ENCODE measurements at regions not wholly inside any gene's neighbourhood (a gene's known extent, or its start where the extent isn't known, plus 50 kb on each side); places are given as distances from the start of the nearest gene placed in this dataset.

DNA sequence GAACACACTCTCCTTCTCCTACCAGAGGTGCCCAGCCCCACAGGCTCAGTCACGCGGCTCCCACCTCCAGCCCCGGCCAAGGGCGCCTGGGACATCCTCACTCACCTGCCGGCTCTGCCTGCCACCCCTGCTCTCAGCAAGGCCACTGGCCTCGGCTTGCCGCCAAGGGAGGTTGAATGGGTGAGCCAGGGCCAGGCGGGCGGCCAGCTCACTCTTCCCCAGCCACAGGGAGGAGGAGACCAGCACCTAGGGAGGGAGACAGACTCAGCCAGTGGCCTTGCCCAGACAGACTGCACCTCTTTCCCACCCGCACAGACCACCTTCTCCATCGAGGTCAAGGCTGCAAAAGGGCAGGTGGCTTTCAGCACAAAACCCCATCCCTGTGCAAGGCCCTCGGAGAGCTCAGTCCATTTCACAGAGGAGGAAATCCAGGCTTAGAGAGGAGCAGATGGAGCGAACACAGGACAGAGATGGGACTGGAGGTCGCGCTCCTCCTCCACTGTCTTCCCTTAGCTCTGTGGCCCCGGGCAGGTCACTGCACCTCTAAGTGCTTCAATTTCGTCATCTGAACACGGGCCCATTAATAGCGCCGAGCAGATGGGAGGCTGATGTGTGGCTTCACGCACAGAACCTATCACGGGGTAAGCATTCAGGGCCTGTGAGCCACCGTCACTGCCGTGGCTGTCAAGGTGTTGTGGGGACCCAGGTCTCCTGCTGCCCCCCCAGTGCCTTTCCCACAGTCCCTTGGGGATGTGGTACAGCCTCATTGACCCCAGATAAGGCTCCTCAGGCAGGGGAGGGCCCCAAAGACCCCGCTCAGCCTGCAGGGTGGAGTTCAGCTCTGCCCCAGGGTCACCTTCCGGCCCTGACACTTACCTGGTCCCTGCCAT lies 56.1 kb downstream of the RMI2 start:
- TF ChIP-seq, protein P1, sequence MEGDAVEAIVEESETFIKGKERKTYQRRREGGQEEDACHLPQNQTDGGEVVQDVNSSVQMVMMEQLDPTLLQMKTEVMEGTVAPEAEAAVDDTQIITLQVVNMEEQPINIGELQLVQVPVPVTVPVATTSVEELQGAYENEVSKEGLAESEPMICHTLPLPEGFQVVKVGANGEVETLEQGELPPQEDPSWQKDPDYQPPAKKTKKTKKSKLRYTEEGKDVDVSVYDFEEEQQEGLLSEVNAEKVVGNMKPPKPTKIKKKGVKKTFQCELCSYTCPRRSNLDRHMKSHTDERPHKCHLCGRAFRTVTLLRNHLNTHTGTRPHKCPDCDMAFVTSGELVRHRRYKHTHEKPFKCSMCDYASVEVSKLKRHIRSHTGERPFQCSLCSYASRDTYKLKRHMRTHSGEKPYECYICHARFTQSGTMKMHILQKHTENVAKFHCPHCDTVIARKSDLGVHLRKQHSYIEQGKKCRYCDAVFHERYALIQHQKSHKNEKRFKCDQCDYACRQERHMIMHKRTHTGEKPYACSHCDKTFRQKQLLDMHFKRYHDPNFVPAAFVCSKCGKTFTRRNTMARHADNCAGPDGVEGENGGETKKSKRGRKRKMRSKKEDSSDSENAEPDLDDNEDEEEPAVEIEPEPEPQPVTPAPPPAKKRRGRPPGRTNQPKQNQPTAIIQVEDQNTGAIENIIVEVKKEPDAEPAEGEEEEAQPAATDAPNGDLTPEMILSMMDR (conservative IDR thresholded peaks at IDR 0.05; ENCODE audit: low read depth, low read length), result no peak
- no peak overlapping the region for H3K4me3 ChIP-seq (ENCODE audit: low read depth, low read length)
- no peak for DNase-seq (ENCODE audit: low read depth)

DNA sequence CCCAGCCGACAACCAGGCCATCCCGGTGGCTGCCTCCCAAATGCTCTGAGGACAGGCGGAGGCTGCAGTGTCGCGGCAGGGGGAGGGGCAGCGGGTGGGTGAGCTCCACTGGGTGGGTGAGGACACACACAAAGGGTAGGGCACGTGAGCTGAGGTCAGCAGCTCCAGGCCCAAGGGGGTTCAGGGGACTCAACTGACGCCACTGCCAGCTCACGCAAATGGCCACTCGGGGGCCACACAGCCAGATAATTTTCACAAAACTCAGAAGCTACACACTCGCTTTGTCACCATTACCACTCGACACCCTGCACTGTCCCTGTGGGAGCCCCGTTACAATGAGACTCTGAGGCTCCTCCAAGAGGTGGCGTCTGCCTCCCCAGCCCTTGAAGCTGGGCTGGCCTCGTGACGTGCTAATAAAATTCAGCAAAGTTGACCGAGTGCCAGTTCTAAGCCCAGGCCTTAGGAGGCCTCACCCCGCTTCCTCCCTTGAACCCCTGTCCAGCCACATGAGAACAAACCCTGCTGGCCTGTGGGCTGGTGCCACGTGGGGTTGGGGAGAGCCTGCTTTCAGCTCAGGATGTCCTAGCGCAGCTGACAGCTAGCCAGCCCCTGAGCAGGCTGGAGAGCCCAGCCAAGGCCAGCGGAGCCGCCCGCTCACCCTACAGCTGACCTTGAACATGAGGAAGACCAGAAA lies 56.9 kb downstream of the RMI2 start:
- no peak overlapping the region for H3K4me3 ChIP-seq (ENCODE audit: low read depth, low read length)
- TF ChIP-seq, protein P1 (conservative IDR thresholded peaks at IDR 0.05; ENCODE audit: low read depth, low read length), result no peak
- no peak for DNase-seq (ENCODE audit: low read depth)

DNA sequence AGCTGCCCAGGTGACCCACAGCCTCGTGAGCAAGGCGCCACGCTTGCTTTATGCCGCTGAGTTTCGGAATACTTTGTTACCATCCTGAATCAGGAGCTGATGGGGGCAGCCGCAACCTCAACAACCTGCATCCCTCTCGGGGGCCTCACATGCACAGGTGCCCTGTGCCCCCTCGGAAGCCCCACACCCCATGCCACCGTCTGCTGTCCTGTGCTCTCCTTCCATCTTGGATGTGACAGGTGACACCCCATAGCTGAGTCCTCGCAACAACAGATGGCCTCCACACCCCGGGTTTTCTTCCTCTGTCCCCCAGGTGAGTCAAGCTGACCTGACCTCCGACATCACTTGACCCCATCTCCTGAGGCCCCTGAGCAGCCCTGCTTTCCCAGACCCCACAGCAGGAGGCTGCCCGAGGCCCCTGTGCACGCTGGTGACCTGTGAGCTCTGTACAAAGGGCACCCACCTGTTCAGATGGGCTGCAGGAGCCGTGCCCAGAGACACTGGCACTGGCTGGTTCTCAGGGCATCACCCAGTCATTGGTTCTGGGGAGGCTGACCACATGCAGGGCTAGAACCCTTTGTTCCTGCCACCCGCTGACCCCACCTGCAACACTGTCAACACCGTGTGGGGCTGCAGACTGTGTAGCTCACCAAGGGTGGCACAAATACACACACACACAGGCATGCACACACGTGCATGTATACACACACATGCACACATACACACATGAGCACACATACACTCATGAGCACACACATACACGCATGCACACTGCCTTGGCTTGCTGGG lies 57.7 kb downstream of the RMI2 start:
- TF ChIP-seq, protein P1 (conservative IDR thresholded peaks at IDR 0.05; ENCODE audit: low read depth, low read length), result no peak
- no peak for DNase-seq (ENCODE audit: low read depth)
- no peak overlapping the region for H3K4me3 ChIP-seq (ENCODE audit: low read depth, low read length)

DNA sequence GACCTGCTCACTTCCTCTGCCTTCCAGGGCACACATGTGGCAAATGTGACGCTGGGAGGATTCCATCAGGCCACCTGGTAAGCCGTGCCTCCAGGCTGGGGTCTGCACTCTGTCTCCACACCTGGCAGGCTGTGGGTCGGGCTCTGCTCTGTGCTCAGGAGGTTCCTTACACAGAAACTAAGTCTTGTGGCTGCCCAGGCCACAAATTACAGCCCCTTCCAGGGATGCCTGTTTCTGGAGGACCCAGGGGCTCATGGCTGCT lies 58.2 kb downstream of the RMI2 start:
- H3K4me3 ChIP-seq (ENCODE audit: low read depth, low read length), result no peak overlapping the region
- TF ChIP-seq, protein P1 (conservative IDR thresholded peaks at IDR 0.05; ENCODE audit: low read depth, low read length), result no peak
- no peak for DNase-seq (ENCODE audit: low read depth)

DNA sequence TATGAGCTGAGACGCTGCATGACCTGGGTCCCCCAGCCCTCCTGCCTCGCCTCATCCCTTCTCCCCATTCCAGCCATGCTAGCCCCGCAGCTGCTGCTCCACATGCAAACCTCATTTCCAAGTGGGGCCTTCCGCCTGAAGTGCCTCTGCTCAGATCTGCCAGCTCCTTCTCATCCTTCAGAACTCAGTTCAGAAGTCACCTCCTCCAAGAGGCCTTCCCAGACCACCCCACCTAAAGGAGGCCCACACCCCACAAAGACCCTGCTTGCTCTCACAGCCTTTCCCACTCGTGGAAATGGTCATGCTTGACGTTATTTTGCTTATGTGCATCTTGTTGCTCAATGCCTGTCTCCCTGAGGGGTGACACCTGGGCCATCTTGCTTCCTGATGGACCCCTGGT lies 58.7 kb downstream of the RMI2 start:
- no peak overlapping the region for H3K4me3 ChIP-seq (ENCODE audit: low read depth, low read length)
- TF ChIP-seq, protein P1 (conservative IDR thresholded peaks at IDR 0.05; ENCODE audit: low read depth, low read length), result no peak
- no peak for DNase-seq (ENCODE audit: low read depth)

DNA sequence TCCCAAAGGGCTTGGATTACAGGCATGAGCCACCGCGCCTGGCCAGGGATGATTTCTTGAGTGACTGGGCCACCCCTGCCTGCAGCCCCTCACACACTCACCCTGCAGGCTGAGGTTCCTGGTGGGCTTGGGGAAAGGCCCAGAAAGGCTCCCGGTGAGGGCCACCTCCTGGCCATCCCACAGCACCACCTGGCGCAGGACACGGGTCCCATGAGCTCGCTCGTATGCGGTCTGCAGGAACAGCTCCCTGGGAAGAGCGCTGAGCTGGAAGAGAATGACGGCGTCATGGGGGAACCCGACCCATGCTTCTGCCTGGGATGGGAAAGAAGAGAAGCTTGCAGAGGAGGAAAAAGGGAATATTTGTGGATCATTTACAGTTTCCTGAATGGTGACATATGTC lies 59.3 kb downstream of the RMI2 start:
- TF ChIP-seq, protein P1 (conservative IDR thresholded peaks at IDR 0.05; ENCODE audit: low read depth, low read length), result no peak

More for the DNA sequence above, 59.3 kb downstream of the RMI2 start:
- DNase-seq (ENCODE audit: low read depth), result no peak
- H3K4me3 ChIP-seq (ENCODE audit: low read depth, low read length), result no peak overlapping the region

Data from epithelial cell of proximal tubule (primary cell).